ENCODE measurements at regions not wholly inside any gene's neighbourhood (a gene's known extent, or its start where the extent isn't known, plus 50 kb on each side); places are given as distances from the start of the nearest gene placed in this dataset.

- no peak for DNase-seq (ENCODE audit: low read depth, low spot score)
- no peak overlapping the region for H3K4me3 ChIP-seq (ENCODE audit: low read length)
Observed at GRCh38 chr15:61687124-61687523, 373.1 kb downstream of the VPS13C start.

- no peak overlapping the region for H3K4me3 ChIP-seq (ENCODE audit: low read length)
- no peak for DNase-seq (ENCODE audit: low read depth, low spot score)
Observed at GRCh38 chr15:61685971-61686370, 374.3 kb downstream of the VPS13C start.

- H3K4me3 ChIP-seq (ENCODE audit: low read length) = no peak overlapping the region
- DNase-seq (ENCODE audit: low read depth, low spot score) = no peak
Observed at GRCh38 chr15:61685534-61685933, 374.7 kb downstream of the VPS13C start.

- no peak for DNase-seq (ENCODE audit: low read depth, low spot score)
- no peak overlapping the region for H3K4me3 ChIP-seq (ENCODE audit: low read length)
Observed at GRCh38 chr15:61684749-61685467, 375.3 kb downstream of the VPS13C start.

GRCh38 chr15:61682891-61683735 lies 377.1 kb downstream of the VPS13C start:
- DNase-seq (ENCODE audit: low read depth, low spot score) = no peak
- no peak overlapping the region for H3K4me3 ChIP-seq (ENCODE audit: low read length)

- H3K4me3 ChIP-seq (ENCODE audit: low read length) = no peak overlapping the region
- no peak for DNase-seq (ENCODE audit: low read depth, low spot score)
Observed at GRCh38 chr15:61681676-61682075, 378.6 kb downstream of the VPS13C start.

- H3K4me3 ChIP-seq (ENCODE audit: low read length) = no peak overlapping the region
- no peak for DNase-seq (ENCODE audit: low read depth, low spot score)
Observed at GRCh38 chr15:61681038-61681418, 379.2 kb downstream of the VPS13C start.

GRCh38 chr15:61680260-61681037 lies 379.8 kb downstream of the VPS13C start:
- no peak overlapping the region for H3K4me3 ChIP-seq (ENCODE audit: low read length)
- no peak for DNase-seq (ENCODE audit: low read depth, low spot score)

GRCh38 chr15:61671736-61672135 lies 388.5 kb downstream of the VPS13C start:
- DNase-seq (ENCODE audit: low read depth, low spot score) = no peak
- H3K4me3 ChIP-seq (ENCODE audit: low read length) = no peak overlapping the region

GRCh38 chr15:61668444-61668843 lies 391.8 kb downstream of the VPS13C start:
- no peak for DNase-seq (ENCODE audit: low read depth, low spot score)
- no peak overlapping the region for H3K4me3 ChIP-seq (ENCODE audit: low read length)

- no peak overlapping the region for H3K4me3 ChIP-seq (ENCODE audit: low read length)
- no peak for DNase-seq (ENCODE audit: low read depth, low spot score)
Observed at GRCh38 chr15:61661791-61662190, 398.5 kb downstream of the VPS13C start.

- DNase-seq (ENCODE audit: low read depth, low spot score) = no peak
- no peak overlapping the region for H3K4me3 ChIP-seq (ENCODE audit: low read length)
Observed at GRCh38 chr15:61660579-61660978, 399.7 kb downstream of the VPS13C start.

- H3K4me3 ChIP-seq (ENCODE audit: low read length) = no peak overlapping the region
- DNase-seq (ENCODE audit: low read depth, low spot score) = no peak
Observed at GRCh38 chr15:61659566-61660190, 400.6 kb downstream of the VPS13C start.

GRCh38 chr15:61657461-61657860 lies 402.8 kb downstream of the VPS13C start:
- H3K4me3 ChIP-seq (ENCODE audit: low read length) = no peak overlapping the region
- DNase-seq (ENCODE audit: low read depth, low spot score) = no peak

- H3K4me3 ChIP-seq (ENCODE audit: low read length) = no peak overlapping the region
Observed at GRCh38 chr15:61656391-61656790, 403.9 kb downstream of the VPS13C start.

GRCh38 chr15:61655881-61656280 lies 404.4 kb downstream of the VPS13C start:
- H3K4me3 ChIP-seq (ENCODE audit: low read length) = no peak overlapping the region
- DNase-seq (ENCODE audit: low read depth, low spot score) = no peak

More at GRCh38 chr15:61656391-61656790, 403.9 kb downstream of the VPS13C start:
- DNase-seq (ENCODE audit: low read depth, low spot score) = no peak

- no peak for DNase-seq (ENCODE audit: low read depth, low spot score)
- no peak overlapping the region for H3K4me3 ChIP-seq (ENCODE audit: low read length)
Observed at GRCh38 chr15:61654918-61655317, 405.3 kb downstream of the VPS13C start.

GRCh38 chr15:61654002-61654740 lies 406.1 kb downstream of the VPS13C start:
- no peak for DNase-seq (ENCODE audit: low read depth, low spot score)
- H3K4me3 ChIP-seq (ENCODE audit: low read length) = no peak overlapping the region

GRCh38 chr15:61653110-61653509 lies 407.1 kb downstream of the VPS13C start:
- no peak for DNase-seq (ENCODE audit: low read depth, low spot score)
- H3K4me3 ChIP-seq (ENCODE audit: low read length) = no peak overlapping the region

Measured in Jurkat, Clone E6-1 (cell line).